CD14-positive monocyte (primary cell): ENCODE measurements at regions not wholly inside any gene's neighbourhood (a gene's known extent, or its start where the extent isn't known, plus 50 kb on each side); places are given as distances from the start of the nearest gene placed in this dataset.

Source experiments
- DNase-seq, 3 donors: peaks; one replicate each; pipeline ENCODE4 v3.0.0-alpha.2; 2011 to 2022
- H2AFZ ChIP-seq: 2 replicates; pipeline ENCODE4 v1.6.0; 2012; ENCODE audit warnings: mild to moderate bottlenecking, low read depth, low read length, inconsistent platforms; ENCODE audit not compliant: insufficient read depth, poor library complexity, severe bottlenecking
- H3K27ac ChIP-seq, 2 donors: 1 replicate in 1 of 2; 2 replicates in 1 of 2; pipeline ENCODE4 v1.5.1; 2012 to 2013; ENCODE audit warnings: low read length in 2 of 2, control low read depth in 1 of 2, inconsistent platforms in 1 of 2, low read depth in 1 of 2, mild to moderate bottlenecking in 1 of 2
- H3K27me3 ChIP-seq, 2 donors: one replicate each; pipeline versions ENCODE4 v1.6.0 to v1.6.1; 2011 to 2013; ENCODE audit warnings: low read length in 2 of 2; ENCODE audit not compliant: control insufficient read depth in 2 of 2, insufficient read depth in 2 of 2
- H3K36me3 ChIP-seq, 2 donors: replicated peaks in 1 of 2; 1 replicate in 1 of 2; 2 replicates in 1 of 2; pipeline versions ENCODE4 v1.5.1 to v1.6.1; 2012 to 2013; ENCODE audit warnings: low read length in 2 of 2, control low read depth in 1 of 2, inconsistent platforms in 1 of 2, mild to moderate bottlenecking in 1 of 2; ENCODE audit not compliant: insufficient read depth in 2 of 2, control insufficient read depth in 1 of 2
- H3K4me1 ChIP-seq, 2 donors: 1 replicate in 1 of 2; 2 replicates in 1 of 2; pipeline versions ENCODE4 v1.5.1 to v1.6.1; 2012 to 2013; ENCODE audit warnings: low read length in 2 of 2, control low read depth in 1 of 2, inconsistent platforms in 1 of 2, mild to moderate bottlenecking in 1 of 2, moderate library complexity in 1 of 2; ENCODE audit not compliant: insufficient read depth in 2 of 2, control insufficient read depth in 1 of 2
- H3K4me2 ChIP-seq: replicated peaks from 2 replicates; pipeline ENCODE3; 2012; ENCODE audit warnings: low read length, moderate library complexity, mild to moderate bottlenecking; ENCODE audit not compliant: poor library complexity, severe bottlenecking; ENCODE audit errors: extremely low read depth
- H3K4me3 ChIP-seq, 3 experiments: fragments of 200-600 bp in 1 of 3; sonication (generic) in 1 of 3; replicated peaks in 1 of 3; 1 replicate in 2 of 3; 2 replicates in 1 of 3; pipeline ENCODE4 v1.5.1; 2011 to 2013; ENCODE audit warnings: low read length in 3 of 3, mild to moderate bottlenecking in 3 of 3, control low read depth in 2 of 3, low read depth in 2 of 3, inconsistent platforms in 1 of 3, moderate library complexity in 1 of 3
- H3K79me2 ChIP-seq: 2 replicates; pipeline ENCODE4 v1.6.0; 2012; ENCODE audit warnings: mild to moderate bottlenecking, control low read depth, inconsistent platforms, low read length, moderate library complexity; ENCODE audit not compliant: insufficient read depth
- H3K9ac ChIP-seq: 2 replicates; pipeline ENCODE4 v1.6.0; 2017; ENCODE audit warnings: low read length, mild to moderate bottlenecking; ENCODE audit not compliant: insufficient read depth, poor library complexity, severe bottlenecking
- H3K9me3 ChIP-seq, 2 donors: replicated peaks in 1 of 2; 1 replicate in 1 of 2; 2 replicates in 1 of 2; pipeline versions ENCODE4 v1.5.1 to v1.6.1; 2012 to 2013; ENCODE audit warnings: low read length in 2 of 2, control low read depth in 1 of 2; ENCODE audit not compliant: control insufficient read depth in 1 of 2, insufficient read depth in 1 of 2
- H4K20me1 ChIP-seq: 2 replicates; pipeline ENCODE4 v1.6.0; 2012; ENCODE audit warnings: mild to moderate bottlenecking, low read length, control low read depth, moderate library complexity; ENCODE audit not compliant: insufficient read depth
- H3K27ac Mint-ChIP-seq, 7 donors: one replicate each; pipeline ENCODE4 v1.8.0; 2020; ENCODE audit warnings: mild to moderate bottlenecking in 7 of 7, mixed read lengths in 7 of 7, moderate library complexity in 6 of 7, inconsistent platforms in 2 of 7
- H3K27me3 Mint-ChIP-seq, 3 donors: one replicate each; pipeline ENCODE4 v1.8.0; 2021 to 2022; ENCODE audit warnings: low read depth in 3 of 3, mild to moderate bottlenecking in 3 of 3, mixed read lengths in 3 of 3, moderate library complexity in 3 of 3, inconsistent platforms in 1 of 3
- H3K36me3 Mint-ChIP-seq, 2 donors: one replicate each; pipeline ENCODE4 v1.8.0; 2020; ENCODE audit warnings: mixed read lengths in 2 of 2, inconsistent platforms in 1 of 2, mild to moderate bottlenecking in 1 of 2
- H3K4me1 Mint-ChIP-seq: one replicate; pipeline ENCODE4 v1.8.0; 2020; ENCODE audit warnings: mild to moderate bottlenecking, mixed read lengths
- H3K4me3 Mint-ChIP-seq, 2 donors: one replicate each; pipeline ENCODE4 v1.8.0; 2020; ENCODE audit warnings: mild to moderate bottlenecking in 2 of 2, mixed read lengths in 2 of 2, moderate library complexity in 1 of 2
- H3K9me3 Mint-ChIP-seq, 7 donors: one replicate each; pipeline ENCODE4 v1.8.0; 2020 to 2022; ENCODE audit warnings: mixed read lengths in 7 of 7, mild to moderate bottlenecking in 6 of 7, moderate library complexity in 6 of 7, inconsistent platforms in 2 of 7
- WGBS: methylation state at CpG from one replicate; pipeline ENCODE4 v1.1.5; 2013; ENCODE audit warnings: missing lambda C conversion rate; ENCODE audit not compliant: insufficient coverage; 5-methylcytosine and 5-hydroxymethylcytosine counted together
- intact Hi-C, 2 donors: fragments of 100-400 bp; cut with micrococcal nuclease; formaldehyde crosslinking; loops; one replicate each; pipeline versions ENCODE4 v1.15.0 to v1.15.1; 2023
- TF ChIP-seq, protein P1 (sequence below): fragments of 200-600 bp; IDR thresholded peaks from one replicate; pipeline ENCODE4 v1.8.0; 2022; ENCODE audit warnings: antibody characterized with exemption, mild to moderate bottlenecking

DNA sequence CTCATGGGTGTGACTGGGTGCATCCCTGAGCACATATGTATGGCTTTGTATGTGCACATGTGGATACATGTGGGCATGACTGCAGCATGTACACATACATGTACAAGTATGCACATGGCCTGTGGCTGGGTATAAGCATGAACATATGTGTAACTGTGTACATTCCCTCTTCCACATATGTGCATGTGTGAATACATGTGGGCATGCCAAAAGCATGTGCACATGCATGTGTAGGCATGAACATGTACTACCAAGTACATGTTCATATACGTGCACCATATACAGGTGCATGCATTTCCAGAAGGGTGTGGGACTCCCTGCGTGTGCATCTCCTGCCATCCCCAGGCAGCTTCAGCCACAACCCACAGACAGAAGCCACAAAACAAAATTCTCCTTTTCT is 208.2 kb downstream of the MN1 start:
- DNase-seq, result no peak
- H3K9me3 ChIP-seq, result no peaks in the 10 kb centered on the region
- 15% methylated on average over 2 of the region's 2 CpGs for WGBS
- Mint-ChIP-seq H3K9me3 (peaks cover 0 to 2% (median 0%) of the 10 kb centered on the region in 7 donors), H3K36me3 (no peaks in the 10 kb centered on the region), H3K4me1 (peaks cover 5% of the 10 kb centered on the region), H3K27me3 (peaks cover 0 to 2% (median 0%) of the 10 kb centered on the region in 3 donors), H3K27ac (no peak overlapping the region), H3K4me3 (no peak overlapping the region)
- H3K36me3 ChIP-seq, result no peaks in the 10 kb centered on the region
- no peaks in the 10 kb centered on the region for H3K27me3 ChIP-seq
- H3K4me3 ChIP-seq, result no peak overlapping the region
- no peak overlapping the region for H3K4me2 ChIP-seq
- H3K79me2 ChIP-seq, result no peaks in the 10 kb centered on the region
- intact Hi-C loops, result no loop called here
- H3K9ac ChIP-seq, result no peak overlapping the region
- H2AFZ ChIP-seq, result no peak overlapping the region
- H3K27ac ChIP-seq, result no peak overlapping the region
- TF ChIP-seq, protein P1, sequence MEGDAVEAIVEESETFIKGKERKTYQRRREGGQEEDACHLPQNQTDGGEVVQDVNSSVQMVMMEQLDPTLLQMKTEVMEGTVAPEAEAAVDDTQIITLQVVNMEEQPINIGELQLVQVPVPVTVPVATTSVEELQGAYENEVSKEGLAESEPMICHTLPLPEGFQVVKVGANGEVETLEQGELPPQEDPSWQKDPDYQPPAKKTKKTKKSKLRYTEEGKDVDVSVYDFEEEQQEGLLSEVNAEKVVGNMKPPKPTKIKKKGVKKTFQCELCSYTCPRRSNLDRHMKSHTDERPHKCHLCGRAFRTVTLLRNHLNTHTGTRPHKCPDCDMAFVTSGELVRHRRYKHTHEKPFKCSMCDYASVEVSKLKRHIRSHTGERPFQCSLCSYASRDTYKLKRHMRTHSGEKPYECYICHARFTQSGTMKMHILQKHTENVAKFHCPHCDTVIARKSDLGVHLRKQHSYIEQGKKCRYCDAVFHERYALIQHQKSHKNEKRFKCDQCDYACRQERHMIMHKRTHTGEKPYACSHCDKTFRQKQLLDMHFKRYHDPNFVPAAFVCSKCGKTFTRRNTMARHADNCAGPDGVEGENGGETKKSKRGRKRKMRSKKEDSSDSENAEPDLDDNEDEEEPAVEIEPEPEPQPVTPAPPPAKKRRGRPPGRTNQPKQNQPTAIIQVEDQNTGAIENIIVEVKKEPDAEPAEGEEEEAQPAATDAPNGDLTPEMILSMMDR, result no peak
- H3K4me1 ChIP-seq, result peaks cover 0 to 1% of the 10 kb centered on the region in 2 donors
- H4K20me1 ChIP-seq, result no peaks in the 10 kb centered on the region

DNA sequence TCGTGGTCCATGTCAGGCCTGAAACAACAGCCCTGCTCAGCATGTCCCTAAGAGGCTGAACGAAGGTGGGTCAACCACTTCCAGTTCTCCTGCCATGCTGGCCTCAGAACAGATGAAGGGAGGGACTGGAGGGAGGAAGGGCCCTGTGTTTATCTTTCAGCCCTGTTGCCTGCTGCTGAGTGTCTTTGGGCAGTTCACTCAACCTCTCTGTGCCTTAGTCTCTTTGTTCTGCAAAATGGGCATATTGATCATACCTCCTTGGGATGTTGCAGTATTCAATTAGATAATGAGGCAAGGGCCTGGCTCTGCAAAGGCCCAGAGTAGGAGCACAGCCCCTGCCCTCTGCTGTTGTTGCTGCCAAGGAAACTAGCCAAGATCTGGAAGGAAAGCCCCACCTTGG is 207.5 kb downstream of the MN1 start:
- no peaks in the 10 kb centered on the region for H3K79me2 ChIP-seq
- H3K27me3 Mint-ChIP-seq, result no peaks in the 10 kb centered on the region
- H3K9me3 ChIP-seq, result no peaks in the 10 kb centered on the region
- intact Hi-C loops, result no loop called here
- H3K36me3 Mint-ChIP-seq, result no peaks in the 10 kb centered on the region
- no peak overlapping the region for H3K4me3 ChIP-seq
- H3K4me3 Mint-ChIP-seq, result no peak overlapping the region
- TF ChIP-seq, protein P1, result no peak
- H3K9me3 Mint-ChIP-seq, result peaks cover 0 to 2% (median 0%) of the 10 kb centered on the region in 7 donors
- WGBS, result 18% methylated on average over 2 of the region's 2 CpGs
- no peak overlapping the region for H3K4me2 ChIP-seq
- no peak overlapping the region for H3K27ac Mint-ChIP-seq
- H3K36me3 ChIP-seq, result no peaks in the 10 kb centered on the region
- peaks cover 12% of the 10 kb centered on the region for H3K4me1 Mint-ChIP-seq
- no peak overlapping the region for H2AFZ ChIP-seq
- H3K4me1 ChIP-seq, result peaks cover 5 to 8% of the 10 kb centered on the region in 2 donors
- H3K27me3 ChIP-seq, result no peaks in the 10 kb centered on the region
- no peak for DNase-seq
- no peak overlapping the region for H3K9ac ChIP-seq
- no peak overlapping the region for H3K27ac ChIP-seq
- H4K20me1 ChIP-seq, result no peaks in the 10 kb centered on the region
